ENCODE measurements at regions not wholly inside any gene's neighbourhood (a gene's known extent, or its start where the extent isn't known, plus 50 kb on each side); places are given as distances from the start of the nearest gene placed in this dataset.

GRCh38 chr7:156533964-156534363, 106.6 kb upstream of the RNF32 start:
- Histone ChIP-seq H3K27ac (no peak overlapping the region), H3K36me3 (no peaks in the 10 kb centered on the region), H3K4me1 (no peaks in the 10 kb centered on the region), H3K27me3 (no peaks in the 10 kb centered on the region), H3K4me3 (no peak overlapping the region), H3K9me3 (no peaks in the 10 kb centered on the region)
- TF ChIP-seq POLR2AphosphoS5 (IDR thresholded peaks at IDR 0.05): no peak
- TF ChIP-seq CTCF (IDR thresholded peaks at IDR 0.05): no peak
- TF ChIP-seq POLR2A (IDR thresholded peaks at IDR 0.05): no peak
- intact Hi-C loops (cut with DNase I; ENCODE audit: low total_unique reads): no loop called here
- no peak for DNase-seq (ENCODE audit: low spot score in 2 of 2)

GRCh38 chr7:156533420-156533819, 107.2 kb upstream of the RNF32 start:
- intact Hi-C loops (cut with DNase I; ENCODE audit: low total_unique reads): no loop called here
- Histone ChIP-seq H3K4me3 (no peak overlapping the region), H3K9me3 (no peaks in the 10 kb centered on the region), H3K27me3 (no peaks in the 10 kb centered on the region), H3K4me1 (no peaks in the 10 kb centered on the region), H3K36me3 (no peaks in the 10 kb centered on the region), H3K27ac (no peak overlapping the region)
- TF ChIP-seq POLR2AphosphoS5 (IDR thresholded peaks at IDR 0.05) (no peak), POLR2A (IDR thresholded peaks at IDR 0.05) (no peak), CTCF (IDR thresholded peaks at IDR 0.05) (no peak)
- no peak for DNase-seq (ENCODE audit: low spot score in 2 of 2)

- intact Hi-C loops (cut with DNase I; ENCODE audit: low total_unique reads): no loop called here
- no peak overlapping the region for H3K27ac ChIP-seq
- H3K4me1 ChIP-seq: no peaks in the 10 kb centered on the region
- no peak overlapping the region for H3K4me3 ChIP-seq
- DNase-seq (ENCODE audit: low spot score in 2 of 2): no peak
- no peaks in the 10 kb centered on the region for H3K27me3 ChIP-seq
- TF ChIP-seq CTCF (IDR thresholded peaks at IDR 0.05) (no peak), POLR2AphosphoS5 (IDR thresholded peaks at IDR 0.05) (no peak), POLR2A (IDR thresholded peaks at IDR 0.05) (no peak)
- no peaks in the 10 kb centered on the region for H3K36me3 ChIP-seq
- H3K9me3 ChIP-seq: no peaks in the 10 kb centered on the region
Measured at GRCh38 chr7:156532016-156532602, 108.5 kb upstream of the RNF32 start.

GRCh38 chr7:156529956-156530355, 110.6 kb upstream of the RNF32 start:
- intact Hi-C loops (cut with DNase I; ENCODE audit: low total_unique reads): no loop called here
- H3K9me3 ChIP-seq: no peaks in the 10 kb centered on the region
- no peak for DNase-seq (ENCODE audit: low spot score in 2 of 2)
- no peak overlapping the region for H3K27ac ChIP-seq
- no peaks in the 10 kb centered on the region for H3K4me1 ChIP-seq
- TF ChIP-seq CTCF (IDR thresholded peaks at IDR 0.05): no peak
- TF ChIP-seq POLR2A (IDR thresholded peaks at IDR 0.05): no peak
- TF ChIP-seq POLR2AphosphoS5 (IDR thresholded peaks at IDR 0.05): no peak
- H3K36me3 ChIP-seq: no peaks in the 10 kb centered on the region
- H3K27me3 ChIP-seq: no peaks in the 10 kb centered on the region
- H3K4me3 ChIP-seq: no peak overlapping the region

GRCh38 chr7:156527458-156527890, 113.1 kb upstream of the RNF32 start:
- no peaks in the 10 kb centered on the region for H3K4me1 ChIP-seq
- no peaks in the 10 kb centered on the region for H3K9me3 ChIP-seq
- H3K4me3 ChIP-seq: no peak overlapping the region
- no peak overlapping the region for H3K27ac ChIP-seq
- TF ChIP-seq POLR2AphosphoS5 (IDR thresholded peaks at IDR 0.05) (no peak), CTCF (IDR thresholded peaks at IDR 0.05) (no peak), POLR2A (IDR thresholded peaks at IDR 0.05) (no peak)
- no peak for DNase-seq (ENCODE audit: low spot score in 2 of 2)
- H3K36me3 ChIP-seq: no peaks in the 10 kb centered on the region
- intact Hi-C loops (cut with DNase I; ENCODE audit: low total_unique reads): no loop called here
- H3K27me3 ChIP-seq: no peaks in the 10 kb centered on the region

Measured in breast epithelium (tissue), 4 donors.